Kidney glomerular epithelial cell (primary cell): ENCODE measurements at regions not wholly inside any gene's neighbourhood (a gene's known extent, or its start where the extent isn't known, plus 50 kb on each side); places are given as distances from the start of the nearest gene placed in this dataset.

ENCODE experiments used
- DNase-seq: peaks from one replicate; lab custom pipeline; 2025; lab: John Stamatoyannopoulos, UW

DNA sequence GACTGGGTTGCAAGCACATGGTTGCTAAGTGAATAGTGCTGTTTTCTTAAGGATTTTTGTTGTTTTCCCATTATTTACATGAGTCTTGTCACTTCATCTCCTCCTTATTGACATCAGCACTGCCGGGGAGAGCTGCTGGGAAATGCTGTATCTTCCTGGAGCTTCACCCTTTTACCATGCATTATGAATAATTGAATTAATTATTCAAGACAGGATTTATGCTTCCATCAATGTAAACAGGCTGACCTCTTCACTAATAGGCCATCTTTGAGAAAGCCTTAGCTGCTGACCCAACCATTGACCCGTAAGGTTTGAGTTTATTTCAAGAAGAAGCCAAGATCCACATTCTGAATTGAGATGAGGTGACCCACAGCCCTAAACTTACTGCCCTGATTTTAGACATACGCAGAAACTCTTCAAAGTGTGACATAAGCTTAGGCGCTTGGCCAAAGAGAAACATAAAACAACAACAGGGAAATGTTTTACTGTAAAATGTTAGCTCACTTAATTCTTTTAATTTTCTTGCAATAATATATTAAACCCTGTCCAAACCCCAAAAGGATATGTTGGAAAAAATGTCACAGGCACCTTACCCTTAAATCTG, 365.5 kb upstream of the SYT4 start:
- DNase-seq = no peak

DNA sequence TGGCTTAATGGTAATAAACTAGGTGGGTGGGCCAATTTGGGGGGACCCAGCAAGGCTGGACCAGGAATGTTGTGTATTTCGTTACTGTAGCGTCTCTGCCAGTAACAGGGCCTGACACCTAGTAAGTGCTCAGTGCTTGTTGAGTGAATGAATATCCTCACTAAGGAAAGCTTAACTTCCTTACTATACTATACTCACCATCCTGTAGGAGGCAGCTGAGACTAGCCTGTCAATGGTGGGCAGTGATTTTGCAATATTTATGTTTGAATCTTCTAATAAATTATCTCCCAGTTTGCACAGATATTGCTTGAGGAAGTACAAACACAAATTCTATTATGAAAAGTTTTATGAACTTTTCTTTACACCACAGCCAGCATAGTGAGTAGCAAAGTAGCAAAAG, 370.7 kb upstream of the SYT4 start:
- no peak for DNase-seq

DNA sequence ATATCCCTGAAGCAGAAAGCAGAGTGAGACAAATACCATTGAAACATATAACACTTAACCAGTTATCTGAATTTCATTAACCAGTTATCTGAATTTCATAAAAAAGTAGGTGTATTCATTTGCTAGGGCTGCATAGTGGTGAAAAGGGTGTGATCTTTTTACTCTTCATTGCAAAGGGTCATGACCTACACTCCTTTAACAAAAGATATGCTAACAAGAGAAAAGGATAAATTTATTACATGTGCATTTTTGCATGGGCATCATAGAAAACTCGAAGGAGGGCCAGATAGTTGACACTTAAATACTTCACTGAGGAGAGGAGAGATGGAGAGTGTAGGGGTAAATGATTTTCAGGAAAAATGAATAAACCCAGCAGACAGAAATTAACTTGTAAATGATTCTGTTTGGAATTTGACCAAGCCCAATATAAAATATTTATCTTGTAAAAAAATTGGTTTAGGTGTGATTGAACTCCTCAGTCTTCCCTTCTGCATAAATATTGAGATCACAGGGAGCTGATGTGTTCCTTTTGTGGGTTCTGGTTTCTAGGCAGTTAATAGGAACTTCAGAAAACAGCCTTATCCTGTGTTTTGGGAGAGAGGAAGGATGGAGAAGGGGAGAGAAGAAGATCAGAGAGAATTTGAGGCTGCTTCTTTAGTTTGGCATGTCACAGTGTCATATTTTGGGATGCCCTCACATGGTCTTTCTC, 372.5 kb upstream of the SYT4 start:
- DNase-seq = no peak

DNA sequence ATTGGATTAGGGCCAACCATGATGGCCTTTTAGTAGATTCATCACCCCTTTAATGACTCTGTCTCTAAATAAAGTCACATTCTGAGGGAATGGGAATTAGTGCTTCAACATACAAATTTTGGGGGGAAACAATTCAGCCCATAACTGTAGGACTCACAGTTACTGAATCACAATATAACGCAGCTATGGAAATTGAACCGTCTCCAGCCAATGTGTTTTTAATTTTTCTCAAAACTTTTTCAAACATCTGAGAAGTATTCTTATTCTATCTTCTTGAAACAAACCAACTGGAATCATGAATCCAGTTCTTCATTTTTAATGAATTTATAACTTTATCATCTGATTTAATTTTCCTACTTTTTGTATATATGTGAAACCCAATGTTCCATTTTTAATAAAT, 373.1 kb upstream of the SYT4 start:
- DNase-seq = no peak

DNA sequence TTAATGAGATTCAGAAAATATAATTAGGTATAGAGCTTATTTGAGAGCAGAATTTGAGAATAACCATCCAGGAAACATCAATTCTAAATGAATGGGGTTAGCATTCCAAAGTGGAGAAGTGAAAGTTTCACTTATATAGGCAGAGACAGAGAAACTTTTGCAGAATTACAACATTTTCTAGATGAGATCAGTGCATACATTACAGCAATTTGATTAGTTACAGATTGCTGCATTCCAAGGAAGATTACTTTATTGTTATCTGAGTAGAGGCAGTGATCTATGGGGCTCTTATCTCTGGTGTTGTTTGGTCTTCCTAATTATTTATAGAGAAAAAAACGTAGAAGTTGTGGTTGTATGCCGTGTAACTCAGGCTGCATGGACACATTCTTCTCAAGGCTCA, 373.8 kb upstream of the SYT4 start:
- DNase-seq = no peak

DNA sequence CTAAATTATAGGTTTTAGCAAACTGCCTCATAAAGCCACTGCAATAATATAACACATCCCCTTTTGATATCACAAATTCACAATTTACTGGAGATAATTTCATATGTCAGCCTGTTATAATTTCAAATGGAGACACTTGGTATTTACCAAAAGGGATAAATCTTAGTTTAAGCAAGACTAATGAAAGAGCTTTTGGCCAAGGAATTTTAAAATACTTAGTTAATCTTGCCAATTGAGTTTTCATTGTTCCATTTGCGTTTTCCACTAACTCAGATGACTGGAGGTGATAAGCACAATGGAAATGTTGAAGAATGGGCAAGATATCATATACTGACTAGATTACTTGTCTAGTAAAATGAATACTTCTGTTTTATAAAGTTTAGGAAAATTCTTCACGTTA, 379.3 kb upstream of the SYT4 start:
- no peak for DNase-seq

DNA sequence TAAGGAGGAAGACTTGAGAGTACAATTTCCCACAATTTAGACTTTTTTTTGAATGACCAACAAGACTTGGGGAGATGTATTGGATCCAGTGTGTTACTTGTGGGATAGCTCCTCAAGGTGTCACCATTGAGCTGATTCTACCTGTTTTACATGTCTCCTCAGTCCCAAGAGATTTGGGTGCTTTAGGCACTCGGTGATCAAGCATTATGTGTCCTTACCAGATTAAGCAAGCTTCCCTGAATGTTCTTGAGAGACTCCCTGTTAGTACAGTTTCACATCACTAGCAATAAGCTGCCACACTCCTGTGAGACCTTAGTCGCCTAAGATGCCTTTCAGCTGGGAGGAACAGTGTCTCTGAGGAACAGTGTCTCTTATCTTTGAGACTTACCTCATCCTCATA, 384.3 kb upstream of the SYT4 start:
- DNase-seq = peak; percentile 7

DNA sequence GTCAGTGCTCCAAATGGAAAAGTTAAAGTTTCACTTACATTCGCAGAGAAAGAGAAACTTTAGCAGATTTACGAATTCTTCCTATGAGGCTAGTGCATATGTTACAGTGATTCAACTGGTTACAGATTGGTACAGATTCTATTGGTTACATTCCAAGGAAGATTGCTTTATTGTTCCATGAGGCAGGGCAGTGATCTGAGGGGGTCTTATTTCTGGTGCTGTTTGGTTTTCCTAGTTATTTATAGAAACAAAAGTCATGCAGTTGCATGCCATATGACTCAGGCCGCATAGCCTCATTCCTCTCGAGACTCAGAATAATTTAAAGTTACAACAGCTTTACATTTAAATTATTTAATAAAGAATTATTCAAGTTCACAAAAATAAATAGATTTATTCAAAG, 385.4 kb upstream of the SYT4 start:
- DNase-seq = peak; percentile 20

DNA sequence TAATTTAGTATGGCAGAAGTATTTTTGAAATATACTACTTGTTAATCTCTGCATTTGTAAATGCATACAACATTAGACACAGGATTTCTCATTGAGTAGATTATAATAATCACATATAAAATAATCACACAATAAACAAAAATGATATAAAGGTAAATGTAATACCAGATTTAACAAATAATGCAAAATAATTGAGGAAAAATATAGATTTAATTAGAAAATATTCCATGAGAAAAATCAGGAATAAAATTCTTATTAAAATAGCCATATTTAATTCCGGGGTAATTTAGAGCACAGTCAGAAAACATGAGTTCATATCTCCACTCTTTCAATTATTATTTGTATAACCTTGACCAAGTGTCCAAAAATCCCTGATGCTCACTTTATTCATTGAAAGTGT, 385.9 kb upstream of the SYT4 start:
- DNase-seq = no peak

DNA sequence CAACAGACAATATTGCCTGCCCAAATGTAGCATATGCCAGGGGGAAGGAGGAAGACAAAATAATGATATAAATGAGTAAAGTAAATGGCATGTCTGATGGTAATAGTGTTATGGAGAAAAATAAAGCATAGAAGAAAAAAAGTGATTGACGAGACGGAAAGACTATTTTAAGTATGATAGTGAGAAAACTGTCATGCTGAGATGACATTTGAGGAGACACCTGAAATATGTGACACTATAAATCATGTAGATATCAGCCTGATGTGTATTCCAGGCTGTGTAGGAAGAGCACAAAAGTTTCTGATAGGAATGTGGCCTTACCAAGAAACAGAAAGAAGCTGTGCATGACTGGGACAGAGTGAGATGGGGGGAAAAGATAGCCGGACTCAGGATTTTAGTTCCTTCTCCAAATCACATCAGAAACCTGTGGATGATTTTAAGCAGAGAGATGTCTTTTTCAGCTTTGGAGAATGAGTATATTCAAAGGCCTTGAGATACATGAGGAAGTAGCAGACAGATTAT, 387.3 kb upstream of the SYT4 start:
- no peak for DNase-seq

DNA sequence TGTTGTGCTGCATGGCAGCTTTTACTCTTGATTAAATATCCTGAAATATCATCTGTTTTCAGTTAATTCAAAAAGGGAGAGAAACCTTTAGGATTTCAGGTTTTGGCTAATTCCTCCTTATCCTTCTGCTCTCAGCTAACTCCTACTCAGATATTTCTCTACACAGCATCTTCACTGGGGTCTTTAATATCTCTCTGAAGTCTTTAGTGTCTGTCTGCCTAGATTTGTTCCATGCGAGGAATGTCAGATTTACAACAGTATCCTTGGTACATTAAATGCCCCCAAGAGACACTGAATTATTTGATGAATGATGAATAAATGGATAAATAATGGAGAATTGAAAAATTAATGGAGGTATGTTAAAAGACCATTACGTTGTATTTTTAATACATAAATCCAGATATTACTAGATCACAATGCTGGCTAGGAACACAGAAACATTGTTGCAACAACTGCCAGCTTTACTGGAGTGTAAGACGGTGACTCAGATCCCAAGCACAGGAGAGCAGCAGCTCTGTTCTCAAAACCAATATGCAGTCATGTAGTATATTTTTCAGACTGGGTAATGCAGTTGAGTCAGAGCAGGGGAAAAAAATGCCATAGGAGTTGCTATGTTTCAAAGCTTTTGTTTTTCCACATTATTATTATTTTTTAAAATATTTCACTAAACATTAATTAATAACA, 388.0 kb upstream of the SYT4 start:
- peak; percentile 85 for DNase-seq

DNA sequence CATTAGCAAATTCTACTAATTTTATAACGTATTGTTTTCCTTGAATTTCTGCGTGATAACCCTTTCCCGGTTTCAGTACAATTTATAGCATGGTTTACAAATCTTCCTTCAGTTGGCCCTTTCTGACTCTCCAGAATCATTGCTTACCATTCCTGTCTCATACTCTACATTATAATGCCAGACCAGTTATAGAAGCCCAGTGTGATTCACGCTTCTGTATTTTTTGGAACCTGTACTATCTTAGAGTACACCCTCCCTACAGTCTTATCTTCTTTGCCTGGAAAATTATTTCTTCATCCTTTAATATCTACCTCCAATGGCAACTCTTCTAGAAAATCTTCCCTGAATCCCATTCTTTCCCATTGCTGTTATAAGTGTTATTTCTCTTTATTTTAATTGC, 391.6 kb upstream of the SYT4 start:
- no peak for DNase-seq

DNA sequence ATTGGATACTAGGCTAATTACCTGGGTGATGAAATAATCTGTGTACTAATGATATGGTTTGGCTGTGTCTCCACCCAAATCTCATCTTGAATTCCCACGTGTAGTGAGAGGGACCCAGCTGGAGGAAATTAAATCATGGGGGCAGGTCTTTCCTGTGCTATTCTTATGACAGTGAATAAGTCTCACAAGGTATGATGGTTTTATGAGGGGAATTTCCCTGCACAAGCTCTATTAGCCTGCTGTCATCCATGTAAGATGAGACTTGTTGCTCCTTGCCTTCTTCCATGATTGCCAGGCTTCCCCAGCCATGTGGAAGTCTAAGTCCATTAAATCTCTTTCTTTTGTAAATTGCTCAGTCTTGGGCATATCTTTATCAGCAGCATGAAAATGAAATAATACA, 394.1 kb upstream of the SYT4 start:
- DNase-seq = peak; percentile 57

DNA sequence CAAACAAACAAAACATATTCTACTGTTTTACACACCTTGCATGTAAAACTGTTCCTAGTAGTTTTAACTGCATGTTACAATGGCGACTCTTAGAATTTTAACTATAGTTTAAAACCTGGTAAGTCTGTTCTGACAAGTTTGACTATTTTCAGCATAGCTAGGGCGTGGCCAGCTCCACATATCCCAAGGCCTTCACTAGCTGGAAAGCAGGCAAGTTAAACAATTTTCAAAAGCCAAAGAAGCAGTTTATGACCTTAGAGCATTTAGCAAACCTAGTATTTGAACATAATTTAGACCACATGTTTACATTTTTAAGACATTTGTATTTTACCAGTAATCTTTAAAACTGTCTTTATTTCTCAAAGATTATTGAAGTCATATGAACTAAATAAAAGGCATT, 402.8 kb upstream of the SYT4 start:
- DNase-seq = no peak

DNA sequence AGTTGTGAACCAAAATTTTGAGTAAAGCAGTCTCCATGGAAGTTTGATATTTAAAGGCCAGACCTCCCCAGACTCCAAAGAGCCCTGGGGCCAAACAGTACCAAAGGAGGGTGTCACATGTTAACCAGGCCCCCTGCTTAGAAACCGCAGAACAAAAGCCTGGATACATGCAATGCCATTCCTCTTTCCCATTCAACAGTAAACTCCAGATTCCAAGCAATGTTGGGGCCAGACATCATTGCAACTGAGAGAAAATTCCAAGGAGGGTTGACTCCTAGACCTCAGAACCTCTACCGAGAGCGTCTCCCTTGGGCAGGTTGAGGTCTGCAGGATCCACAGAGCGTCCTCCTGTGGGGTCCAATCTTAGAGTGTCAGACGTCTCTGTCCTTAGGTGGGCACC, 404.4 kb upstream of the SYT4 start:
- no peak for DNase-seq

DNA sequence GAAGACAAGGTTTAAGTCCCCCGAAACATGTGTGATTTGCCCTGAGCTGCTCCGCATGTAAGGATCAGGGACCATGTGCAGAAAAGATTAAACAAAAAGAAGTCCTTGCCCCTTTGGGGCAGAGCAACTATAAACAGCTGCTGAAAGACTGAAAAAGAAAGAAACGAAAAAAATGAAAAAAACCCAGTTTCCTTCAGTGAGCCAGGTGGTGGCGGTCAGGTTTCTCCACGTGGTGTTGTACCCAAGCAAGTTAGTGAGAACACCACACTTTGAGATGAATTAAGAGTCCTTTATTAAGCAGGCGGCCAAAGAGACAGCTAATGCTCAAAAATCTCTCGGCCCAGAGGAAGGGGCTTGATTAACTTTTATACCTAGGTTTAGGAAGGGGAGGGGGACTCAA, 404.9 kb upstream of the SYT4 start:
- DNase-seq = no peak

DNA sequence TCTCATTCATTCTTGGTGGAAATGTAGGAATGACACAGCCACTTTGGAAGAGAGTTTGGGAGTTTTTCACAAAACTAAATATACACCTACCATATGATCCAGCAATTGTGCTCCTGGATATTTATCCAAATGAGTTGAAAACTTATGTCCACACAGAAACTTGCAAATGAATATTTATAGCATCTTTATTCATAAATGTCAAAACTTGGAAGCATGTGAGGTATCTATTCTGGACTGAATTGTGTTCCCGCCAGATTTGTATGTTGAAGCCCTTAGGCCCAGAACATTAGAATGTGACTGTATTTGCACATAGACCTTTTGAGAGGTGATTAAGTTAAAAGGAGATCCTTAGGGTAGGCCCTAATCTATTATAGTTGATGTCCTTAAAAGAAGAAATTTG, 409.4 kb upstream of the SYT4 start:
- DNase-seq = no peak

DNA sequence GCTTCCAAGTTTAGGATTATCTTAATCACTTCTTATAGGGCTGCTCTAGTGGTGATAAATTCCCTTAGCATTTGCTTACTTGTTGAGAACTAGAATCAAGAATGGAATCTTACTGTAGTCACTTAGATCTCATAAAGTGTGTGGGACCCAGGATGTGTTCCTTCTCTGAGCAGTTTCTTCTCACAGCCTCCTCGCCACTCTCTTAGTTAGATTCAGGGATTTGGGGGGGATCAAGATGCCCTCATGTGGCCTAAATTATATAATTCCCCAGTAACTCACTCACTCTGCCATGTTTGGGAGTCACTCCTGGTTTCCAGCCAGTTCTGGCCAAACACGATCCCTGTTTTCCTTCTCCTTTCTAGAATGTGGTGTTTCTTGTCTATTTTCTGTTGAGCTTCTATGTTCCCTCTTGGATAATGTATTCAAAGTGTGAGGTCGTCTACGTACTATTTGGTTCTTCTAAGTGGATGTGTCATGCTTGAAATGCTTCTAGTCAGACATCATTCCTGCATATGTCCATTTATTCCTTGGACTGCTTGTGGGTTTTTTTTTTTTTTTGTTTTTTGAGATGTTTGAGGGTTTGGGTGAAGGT, 414.9 kb upstream of the SYT4 start:
- DNase-seq = no peak

DNA sequence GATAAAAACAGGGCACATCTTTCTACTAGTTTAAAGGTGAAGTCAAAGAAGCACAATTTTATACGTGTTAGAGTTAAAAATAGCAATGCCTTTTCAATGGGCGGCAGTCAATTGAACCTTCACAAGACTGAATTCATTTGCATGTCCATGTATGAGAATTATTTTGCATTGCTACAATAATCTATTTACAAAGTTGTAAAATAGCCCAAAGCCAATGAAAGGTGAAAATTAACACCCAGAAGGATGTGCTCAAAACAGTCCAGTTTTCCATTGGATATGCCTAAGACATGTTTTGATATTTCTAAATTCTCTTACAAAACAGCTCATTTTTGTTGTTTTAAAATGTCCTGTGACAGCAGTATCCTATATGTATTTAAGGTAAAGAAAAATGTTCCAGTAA, 425.1 kb upstream of the SYT4 start:
- no peak for DNase-seq

DNA sequence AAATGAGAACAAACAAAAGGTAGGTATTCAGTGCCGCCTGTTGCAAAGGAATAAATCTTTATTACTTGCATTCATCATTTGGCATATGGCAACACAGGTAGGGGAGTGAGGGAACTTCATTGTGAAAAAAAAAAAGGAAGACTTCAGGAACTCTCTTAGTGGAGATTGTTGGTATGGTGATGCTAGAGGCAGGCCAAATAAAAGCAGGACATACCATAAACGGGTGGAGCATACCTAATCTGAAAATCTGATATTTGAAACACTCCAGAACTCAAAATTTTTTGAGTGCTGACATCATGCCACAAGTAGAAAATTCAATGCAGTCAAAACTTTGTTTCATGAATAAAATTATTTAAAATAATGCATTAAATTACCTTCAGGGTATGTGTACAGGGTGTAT, 425.8 kb upstream of the SYT4 start:
- DNase-seq = no peak

DNA sequence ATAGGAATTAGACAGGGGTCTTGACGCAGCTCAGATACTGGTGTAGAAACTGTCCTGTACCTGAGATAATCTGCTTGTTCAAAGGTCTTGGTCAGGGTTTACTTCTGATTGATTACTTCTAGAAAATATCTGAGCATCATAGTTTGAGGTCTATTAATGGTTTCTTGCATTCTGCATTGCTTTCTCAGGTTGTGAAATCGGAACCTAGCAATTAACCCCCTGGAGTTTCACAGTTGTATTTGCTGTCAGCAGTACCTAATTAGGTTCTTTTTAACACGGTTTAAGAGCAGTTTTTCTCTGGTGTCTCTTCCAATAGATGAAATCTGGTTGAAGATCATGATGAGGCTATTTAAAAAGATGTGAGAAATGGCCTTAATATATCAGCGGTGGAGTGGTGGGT, 428.6 kb upstream of the SYT4 start:
- no peak for DNase-seq

DNA sequence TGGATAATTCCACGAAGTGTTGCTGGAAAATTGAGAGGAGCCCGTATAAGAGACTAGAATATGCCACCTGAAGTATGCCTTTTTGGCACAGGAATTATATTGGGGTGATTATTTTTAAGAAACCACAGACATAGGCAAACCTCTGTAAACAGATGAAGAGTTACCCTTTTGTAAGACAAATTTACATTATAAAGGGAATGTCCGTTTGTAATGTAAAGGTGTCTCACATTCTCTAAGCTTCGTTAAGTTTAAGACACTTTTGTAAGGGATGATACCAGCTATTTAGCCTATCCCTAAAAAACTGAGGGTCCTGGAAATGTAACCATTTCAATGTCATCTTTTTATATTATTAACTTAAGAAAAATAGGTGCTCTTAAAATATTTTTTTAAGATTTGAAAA, 432.8 kb upstream of the SYT4 start:
- DNase-seq = no peak

DNA sequence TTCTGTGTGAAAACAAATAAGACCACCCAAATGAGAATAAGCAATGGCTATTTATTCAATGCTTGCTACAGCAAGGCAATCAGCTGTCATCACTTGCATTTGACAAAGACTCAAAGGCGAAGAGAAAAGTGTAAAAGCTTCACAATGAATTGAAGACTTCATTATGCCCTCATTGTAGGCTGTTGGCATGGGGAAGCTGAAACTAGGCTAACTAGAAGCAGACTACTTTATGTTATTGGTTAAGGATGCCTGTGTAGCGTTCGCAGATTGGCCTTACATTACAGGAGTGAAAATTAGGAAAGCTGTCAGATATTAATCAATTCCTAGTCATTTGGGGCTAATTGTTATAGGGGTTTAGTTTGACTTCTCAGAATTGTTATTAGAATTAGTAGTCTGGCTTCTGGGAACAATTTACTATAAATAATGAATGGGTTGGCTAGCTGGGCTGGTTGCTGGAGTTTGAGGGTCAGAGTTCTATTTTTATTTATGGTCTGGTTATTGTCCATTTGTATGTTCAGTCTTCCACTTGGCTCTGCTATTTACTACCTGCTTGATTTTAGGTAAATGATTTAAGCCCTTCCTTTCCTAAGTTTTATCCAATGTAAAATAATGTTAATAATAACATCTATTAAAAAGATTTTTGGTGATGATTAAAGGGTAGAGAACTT, 437.2 kb upstream of the SYT4 start:
- DNase-seq = no peak
